HL-60/S4 treated with retinoic acid at 250 ng/mL for 4 days and 3 days (cell line): ENCODE measurements at regions not wholly inside any gene's neighbourhood (a gene's known extent, or its start where the extent isn't known, plus 50 kb on each side); places are given as distances from the start of the nearest gene placed in this dataset.

ENCODE experiments used
- in situ Hi-C: fragments of 300-500 bp; cut with MboI; formaldehyde crosslinking; loops from 2 replicates; pipeline ENCODE4 v1.7.0; 2022; ENCODE audit warnings: low sequenced_read_pairs

DNA sequence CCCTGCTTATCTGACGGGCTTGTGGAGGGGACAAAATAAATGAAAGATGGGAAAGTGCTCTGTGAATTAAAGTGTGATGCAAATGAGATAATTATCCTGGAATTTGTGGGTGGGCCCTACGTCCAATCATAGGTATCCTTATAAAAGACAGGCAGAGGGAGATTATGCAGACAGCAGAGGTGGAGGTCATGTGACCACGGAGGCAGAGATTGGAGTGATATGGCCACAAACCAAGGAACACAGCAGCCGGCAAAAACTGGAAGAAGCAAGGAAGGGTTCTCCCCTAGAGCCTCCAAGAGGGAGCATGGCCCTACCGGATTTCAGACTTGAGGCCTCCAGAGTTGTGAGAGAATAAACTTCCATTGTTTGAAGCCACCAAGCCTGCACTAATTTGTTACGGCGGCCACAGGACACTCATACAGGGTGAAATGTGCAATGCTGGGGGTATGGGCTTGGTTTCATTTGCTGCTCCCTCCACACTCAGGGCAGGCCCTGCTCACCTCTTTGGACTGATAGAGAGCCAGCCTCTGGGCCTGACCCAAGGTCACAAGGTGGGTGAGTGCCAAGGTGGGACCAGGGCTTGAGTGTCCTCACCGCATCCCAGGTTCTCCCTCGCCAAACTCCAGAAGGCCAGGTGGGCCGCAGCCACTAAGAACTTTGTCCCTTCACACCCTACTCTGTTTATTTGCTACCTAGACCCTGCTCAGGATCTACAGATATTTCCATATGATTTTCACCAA, 149.6 kb upstream of the TNRC6C start:
- in situ Hi-C loops, result no loop called here

GRCh38 chr17:77809814-77810213, 148.7 kb upstream of the TNRC6C start:
- in situ Hi-C loops, result no loop called here

- in situ Hi-C loops, result no loop called here
Measured at GRCh38 chr17:77810536-77810935, 148.0 kb upstream of the TNRC6C start.

DNA sequence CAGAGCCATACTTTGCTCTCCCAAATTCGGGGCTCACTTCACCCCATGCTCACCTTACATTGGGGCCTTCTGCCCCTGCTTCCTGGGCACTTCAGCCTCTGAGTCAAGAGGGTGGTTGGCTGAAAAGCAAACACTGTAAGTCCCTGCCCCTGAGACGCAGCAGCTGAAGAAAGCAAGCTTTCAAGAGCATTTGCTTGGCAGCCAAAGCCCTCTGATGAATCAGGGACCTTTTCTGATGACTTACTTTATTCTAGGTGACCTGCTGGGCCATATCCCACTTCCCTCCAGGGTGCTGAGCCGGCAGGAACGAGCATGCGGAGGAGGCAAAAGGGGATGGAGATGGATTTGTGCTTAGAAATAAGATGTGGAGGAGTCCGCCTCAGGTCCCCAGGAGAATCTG, 147.0 kb upstream of the TNRC6C start:
- in situ Hi-C loops, result no loop called here

DNA sequence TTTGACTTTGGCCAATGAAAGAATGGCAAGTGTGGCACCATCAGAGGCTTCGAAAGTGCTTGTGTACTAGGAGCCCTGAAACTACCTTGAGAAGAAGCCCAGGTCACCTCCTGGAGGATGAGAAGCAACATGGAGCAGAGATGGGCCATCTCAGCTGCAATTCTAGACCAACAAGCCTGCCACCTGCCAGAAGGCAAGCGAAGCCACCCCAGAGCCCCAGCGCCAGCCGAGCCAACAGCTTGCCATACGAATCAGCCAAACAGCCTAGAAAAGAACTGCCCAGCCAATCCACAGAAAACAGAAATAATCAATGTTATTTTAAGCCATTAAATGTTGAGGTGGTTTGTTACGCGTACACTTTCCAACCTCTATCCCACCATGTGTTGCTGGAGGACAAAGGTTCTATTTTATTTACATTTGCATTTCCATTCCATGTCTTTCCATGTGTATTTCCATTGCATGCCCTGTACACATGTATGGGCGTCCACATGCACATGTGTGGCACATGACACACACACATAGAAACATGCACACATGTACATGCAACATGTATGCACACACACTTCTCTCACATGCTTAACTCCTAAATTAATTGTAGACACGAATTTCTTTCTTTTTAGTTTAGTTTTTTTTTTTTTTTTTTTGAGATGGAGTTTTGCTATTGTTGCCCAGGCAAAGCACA, 144.3 kb upstream of the TNRC6C start:
- in situ Hi-C loops, result no loop called here

DNA sequence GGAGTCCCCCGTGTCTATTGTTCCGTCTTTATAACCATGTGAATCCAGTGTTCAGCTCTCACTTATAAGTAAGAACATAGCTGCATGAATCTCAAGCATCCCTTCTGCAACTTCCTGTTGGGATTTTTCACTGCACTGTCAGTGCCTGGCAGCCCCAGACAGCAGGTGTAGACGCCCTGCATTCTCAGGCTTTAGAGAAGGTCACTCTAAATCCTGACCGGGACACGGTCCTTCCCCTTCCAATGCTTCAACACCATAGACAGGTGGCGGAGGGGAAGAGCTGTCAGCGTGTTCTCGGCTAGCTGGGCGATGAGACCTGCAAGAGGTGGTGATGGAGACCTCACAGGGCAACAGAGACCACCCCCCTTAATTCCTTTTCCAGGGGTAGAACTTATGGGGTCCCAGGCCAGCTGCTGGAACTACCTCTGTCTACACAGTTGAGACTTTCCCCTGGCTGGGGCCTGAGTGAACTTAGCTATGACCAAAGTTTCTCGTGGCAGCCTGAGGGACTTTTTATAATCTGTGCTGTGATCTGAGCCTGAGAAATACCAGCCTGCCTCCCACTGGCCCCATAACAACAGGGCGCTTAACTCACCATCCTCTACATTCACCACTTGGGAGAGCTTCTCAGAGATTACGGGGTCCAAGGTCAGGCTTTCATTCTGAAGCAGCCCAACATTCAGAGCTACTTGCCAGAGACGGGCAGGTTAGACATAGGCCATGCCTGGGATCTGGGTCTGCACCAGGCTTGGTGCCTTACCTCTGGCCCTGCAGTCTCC, 143.2 kb upstream of the TNRC6C start:
- in situ Hi-C loops, result no loop called here

- in situ Hi-C loops, result no loop called here
Measured at GRCh38 chr17:77817953-77818352, 140.6 kb upstream of the TNRC6C start.

GRCh38 chr17:77819497-77819896, 139.0 kb upstream of the TNRC6C start:
- in situ Hi-C loops, result no loop called here

- in situ Hi-C loops, result no loop called here
Measured at GRCh38 chr17:77821114-77821513, 137.4 kb upstream of the TNRC6C start.

DNA sequence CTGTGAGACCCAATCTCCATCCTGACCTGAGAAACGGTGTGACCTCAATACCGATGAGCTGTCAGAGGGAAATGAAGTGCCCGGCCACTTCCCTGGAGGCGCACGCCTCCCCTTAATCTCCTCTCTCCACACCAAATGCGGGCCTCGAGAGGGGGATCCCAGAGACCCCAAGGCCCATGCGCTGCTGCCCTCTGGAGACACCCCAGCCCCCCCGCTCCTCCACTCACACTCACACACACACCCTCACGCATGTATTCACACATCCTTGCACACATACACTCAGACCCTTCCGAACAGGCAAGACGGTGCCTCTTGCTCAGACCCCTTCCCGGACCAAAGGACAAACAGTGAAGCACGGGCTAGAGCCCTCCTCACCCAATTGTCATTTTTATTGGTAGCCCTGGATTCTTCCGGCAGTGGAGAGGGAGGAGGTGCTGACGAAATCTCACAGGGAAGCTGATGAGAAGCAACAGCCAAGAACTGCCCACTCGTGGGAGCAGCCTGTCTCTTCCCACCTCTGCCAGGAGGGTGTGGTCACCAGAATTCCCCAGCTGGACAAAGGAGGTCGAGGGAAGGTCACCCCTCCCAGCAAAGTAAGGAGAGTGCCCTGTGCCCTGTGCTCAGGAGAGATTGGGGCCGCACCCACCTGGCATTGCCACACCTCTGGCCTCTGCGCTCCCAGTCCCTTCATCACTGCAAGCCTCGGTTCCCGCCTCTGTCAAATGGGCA, 136.0 kb upstream of the TNRC6C start:
- in situ Hi-C loops, result no loop called here

- in situ Hi-C loops, result no loop called here
Measured at GRCh38 chr17:77824102-77824779, 134.3 kb upstream of the TNRC6C start.

- in situ Hi-C loops, result no loop called here
Measured at GRCh38 chr17:77824780-77825280, 133.7 kb upstream of the TNRC6C start.

- in situ Hi-C loops, result no loop called here
Measured at GRCh38 chr17:77825621-77826020, 132.9 kb upstream of the TNRC6C start.

- in situ Hi-C loops, result no loop called here
Measured at GRCh38 chr17:77826132-77826873, 132.2 kb upstream of the TNRC6C start.

DNA sequence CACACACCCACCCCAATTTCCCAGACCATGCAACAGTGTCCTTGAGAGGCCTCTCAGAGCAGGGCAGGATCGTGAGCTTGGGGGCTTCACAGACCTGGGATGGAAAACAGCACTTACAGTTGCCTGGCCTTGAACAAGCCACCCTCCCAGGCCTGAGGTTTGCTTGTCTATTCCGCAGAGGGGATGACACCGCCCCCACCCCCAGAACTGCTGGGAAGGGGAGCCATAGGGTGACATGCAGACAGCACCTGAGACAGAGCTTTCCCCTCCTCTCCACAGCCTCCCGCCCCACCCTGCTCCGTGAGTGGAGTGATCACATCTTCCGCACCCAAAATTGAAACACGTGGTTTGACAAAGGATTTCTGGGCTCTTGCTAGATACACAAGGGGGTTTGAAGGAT, 131.5 kb upstream of the TNRC6C start:
- in situ Hi-C loops, result no loop called here

- in situ Hi-C loops, result no loop called here
Measured at GRCh38 chr17:77827511-77827910, 131.0 kb upstream of the TNRC6C start.

DNA sequence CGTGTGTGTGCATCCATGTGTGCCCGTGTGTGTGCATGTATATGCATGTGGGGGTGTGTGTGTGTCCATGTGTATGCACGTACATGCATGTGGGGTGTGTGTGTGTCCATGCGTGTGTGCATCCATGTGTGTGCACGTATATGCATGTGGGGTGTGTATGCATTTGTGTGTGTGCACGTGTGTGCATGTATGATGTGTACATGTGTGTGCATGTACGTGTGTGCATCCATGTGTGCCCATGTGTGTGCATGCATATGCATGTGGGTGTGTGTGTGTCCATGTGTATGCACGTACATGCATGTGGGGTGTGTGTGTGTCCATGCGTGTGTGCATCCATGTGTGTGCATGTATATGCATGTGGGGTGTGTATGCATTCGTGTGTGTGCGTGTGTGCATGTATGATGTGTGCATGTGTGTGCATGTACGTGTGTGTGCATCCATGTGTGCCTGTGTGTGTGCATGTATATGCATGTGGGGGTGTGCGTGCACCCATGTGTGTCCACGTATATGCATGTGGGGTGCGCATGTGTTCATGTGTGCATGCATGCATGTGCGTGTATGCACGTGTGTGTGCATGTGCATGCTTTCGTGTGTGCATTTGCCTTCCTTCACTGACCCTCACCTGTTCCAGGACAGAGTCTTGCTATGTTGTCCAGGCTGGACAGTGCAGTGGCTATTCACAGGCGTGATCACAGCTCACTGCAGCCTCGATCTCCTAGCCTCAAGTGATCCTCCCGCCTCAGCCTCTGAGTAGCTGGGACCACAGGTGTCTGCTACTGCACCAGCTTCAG, 129.6 kb upstream of the TNRC6C start:
- in situ Hi-C loops, result no loop called here

- in situ Hi-C loops, result no loop called here
Measured at GRCh38 chr17:77829843-77830799, 128.4 kb upstream of the TNRC6C start.
